HEK293T (cell line): ENCODE measurements at regions not wholly inside any gene's neighbourhood (a gene's known extent, or its start where the extent isn't known, plus 50 kb on each side); places are given as distances from the start of the nearest gene placed in this dataset.

Experiments used
- FOXK2 ChIP-seq: fragments of 450-650 bp; IDR thresholded peaks from 2 replicates; pipeline ENCODE4 v1.6.1; 2016; ENCODE audit warnings: mild to moderate bottlenecking
- HDGF ChIP-seq: fragments of 450-650 bp; IDR thresholded peaks from 2 replicates; pipeline ENCODE4 v1.6.1; 2017; ENCODE audit warnings: antibody characterized with exemption, borderline replicate concordance
- SUZ12 ChIP-seq: fragments of 450-650 bp; IDR thresholded peaks from 2 replicates; pipeline ENCODE4 v1.6.1; 2016; ENCODE audit warnings: mild to moderate bottlenecking
- TARDBP ChIP-seq: fragments of 450-650 bp; IDR thresholded peaks from 2 replicates; pipeline ENCODE4 v1.6.1; 2016
- ZNF384 ChIP-seq: fragments of 450-650 bp; IDR thresholded peaks from 2 replicates; pipeline ENCODE4 v1.6.1; 2016

GRCh38 chr18:43627848-43628530, 350.7 kb upstream of the SYT4 start:
- TF ChIP-seq HDGF (no peak), FOXK2 (no peak), TARDBP (no peak), SUZ12 (no peak), ZNF384 (no peak)
